DMS 273 (cell line): ENCODE measurements at regions not wholly inside any gene's neighbourhood (a gene's known extent, or its start where the extent isn't known, plus 50 kb on each side); places are given as distances from the start of the nearest gene placed in this dataset.

Source experiments
- DNase-seq: peaks from one replicate; lab custom pipeline; 2025; ENCODE audit not compliant: unreplicated experiment; lab: John Stamatoyannopoulos, UW

DNA sequence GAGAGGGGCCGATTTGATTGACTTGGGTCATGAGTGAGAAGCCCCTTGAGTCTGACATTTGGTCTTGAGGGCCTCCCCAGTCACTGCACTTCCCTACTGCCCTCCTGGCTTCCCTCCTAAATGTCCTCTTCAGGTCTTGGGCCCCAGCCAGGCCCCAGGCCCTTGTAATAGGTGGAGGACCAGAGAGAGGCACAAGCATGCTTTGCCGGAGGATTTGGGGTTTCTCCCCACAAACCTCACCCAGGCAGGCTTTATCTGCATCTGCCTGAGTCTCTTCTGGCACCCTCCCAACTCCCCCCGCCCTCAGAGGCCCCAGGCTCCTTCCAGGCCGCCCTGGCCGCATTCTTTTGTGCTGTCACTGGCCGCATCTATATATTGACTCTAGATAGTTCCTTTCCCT, 270.7 kb downstream of the HAUS1 start:
- DNase-seq, result no peak

DNA sequence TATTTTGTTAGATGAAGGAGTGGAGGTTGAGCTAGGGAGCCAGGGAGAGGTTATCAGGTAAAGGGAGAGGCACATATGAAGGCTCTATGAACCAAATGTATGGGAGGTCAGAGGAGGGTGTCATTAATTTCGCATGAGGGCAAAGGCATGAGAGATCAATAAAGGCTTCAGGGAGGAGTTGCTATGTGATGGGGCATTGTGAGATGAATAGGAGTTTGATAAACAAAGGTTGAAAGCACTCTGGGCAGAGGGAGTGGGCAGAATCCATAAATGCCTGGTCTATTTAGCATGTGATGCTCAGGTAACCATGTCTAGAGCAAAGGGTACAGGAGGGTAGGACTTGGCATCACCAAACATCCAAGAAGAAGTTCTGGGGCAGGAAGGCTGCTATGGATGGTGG, 273.4 kb downstream of the HAUS1 start:
- no peak for DNase-seq

DNA sequence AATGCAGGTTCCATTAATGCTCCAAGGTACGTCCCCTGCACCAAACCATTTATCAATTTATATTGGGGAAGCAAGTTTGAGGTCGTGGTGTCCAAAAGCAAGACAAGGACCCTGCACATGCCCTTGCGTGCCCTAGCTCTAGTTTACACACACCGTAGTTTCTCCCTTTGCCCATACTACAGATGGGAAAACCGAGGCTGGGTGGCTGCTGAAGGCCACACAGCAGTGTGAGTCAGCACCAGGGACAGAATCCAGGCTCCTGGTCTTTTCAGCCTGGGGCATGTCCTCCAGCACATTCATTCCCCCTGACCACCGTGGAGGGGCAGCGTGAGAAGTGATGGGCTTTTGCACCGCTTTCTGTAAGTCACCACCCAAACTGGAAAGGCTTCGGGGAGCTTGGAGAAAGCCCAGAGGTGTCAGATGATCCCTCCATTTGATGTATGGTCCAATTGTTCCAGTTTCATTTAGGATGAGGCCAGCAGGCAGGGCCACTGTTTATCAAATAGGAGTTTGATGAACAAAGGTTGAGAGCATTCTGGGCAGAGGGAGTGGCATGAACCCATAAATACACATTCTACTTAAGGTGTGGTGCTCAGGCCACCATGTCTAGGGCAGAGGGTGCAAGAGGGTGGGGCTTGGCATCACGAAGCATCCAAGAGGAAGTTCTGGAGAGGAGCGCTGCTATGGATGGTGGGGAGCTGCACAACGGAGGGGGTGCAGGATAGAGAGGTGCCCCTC, 274.1 kb downstream of the HAUS1 start:
- DNase-seq, result no peak

DNA sequence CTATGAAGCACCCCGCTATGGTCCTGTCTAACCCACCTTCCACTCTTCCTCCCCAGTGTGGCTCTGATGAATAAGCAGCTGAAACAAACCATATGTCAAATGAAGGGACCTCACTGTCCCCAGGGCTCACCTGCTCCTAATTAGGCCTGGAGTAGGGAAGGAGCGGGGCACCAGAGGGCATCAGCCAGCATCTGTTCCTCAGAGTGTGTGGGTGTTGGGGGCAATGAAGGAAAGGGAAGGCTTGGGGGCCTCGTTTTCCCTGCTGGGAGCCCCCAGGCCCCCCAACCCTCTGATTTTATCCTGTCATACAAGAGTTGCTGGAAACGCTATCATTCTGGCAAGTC, 274.7 kb downstream of the HAUS1 start:
- DNase-seq, result no peak

DNA sequence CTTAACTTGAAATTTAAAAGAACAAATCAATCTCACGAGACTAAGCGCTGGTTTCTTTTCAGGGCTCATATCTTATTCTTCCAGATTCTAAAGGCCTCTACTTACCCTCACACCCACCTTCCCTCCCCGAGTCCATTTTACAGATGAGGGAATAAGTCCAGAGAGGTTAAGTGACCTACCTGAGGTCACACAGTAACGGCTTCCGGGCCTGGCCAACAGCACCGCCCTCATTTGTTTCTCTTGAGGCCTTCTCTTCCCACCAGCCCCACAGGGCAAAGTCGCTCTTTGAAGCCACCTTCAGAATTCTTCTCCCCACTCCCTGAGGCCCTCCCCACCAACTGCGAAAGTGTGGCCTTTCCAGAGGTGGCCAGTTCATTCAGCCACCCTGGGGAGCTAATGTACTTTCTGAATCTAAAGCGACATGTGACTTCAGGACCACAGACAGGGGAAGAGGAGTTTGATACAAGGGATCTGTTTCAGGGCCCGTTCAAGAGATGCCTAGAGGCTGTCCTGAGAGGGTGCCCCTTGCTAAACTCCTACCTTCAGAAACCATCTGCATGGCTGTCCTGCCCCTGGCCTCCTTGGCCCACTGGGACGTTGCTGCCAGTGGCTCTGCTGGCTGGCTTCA, 275.3 kb downstream of the HAUS1 start:
- DNase-seq, result no peak

DNA sequence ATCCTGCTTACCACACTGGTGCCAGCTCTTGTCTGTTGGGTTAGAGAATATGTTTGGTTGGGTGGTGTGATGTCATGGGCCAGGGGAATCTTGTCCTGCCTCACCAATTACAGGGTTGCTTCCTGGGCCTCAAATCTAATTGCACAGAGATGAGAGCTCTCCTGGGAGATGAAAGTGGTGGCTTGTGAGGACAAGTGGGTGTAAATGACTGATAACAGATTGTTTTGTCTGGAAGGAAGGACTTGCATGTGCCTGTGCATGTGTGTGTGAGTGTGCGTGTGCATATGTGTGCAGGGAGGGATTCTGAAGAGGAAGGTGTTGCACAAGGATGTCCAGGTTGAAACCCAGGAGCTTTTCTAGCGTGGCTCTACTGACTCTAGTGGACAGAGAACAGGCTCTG, 271.9 kb downstream of the LOXHD1 start:
- DNase-seq, result no peak

GRCh38 chr18:46386788-46387187, 270.2 kb downstream of the LOXHD1 start:
- DNase-seq, result peak; percentile 40

DNA sequence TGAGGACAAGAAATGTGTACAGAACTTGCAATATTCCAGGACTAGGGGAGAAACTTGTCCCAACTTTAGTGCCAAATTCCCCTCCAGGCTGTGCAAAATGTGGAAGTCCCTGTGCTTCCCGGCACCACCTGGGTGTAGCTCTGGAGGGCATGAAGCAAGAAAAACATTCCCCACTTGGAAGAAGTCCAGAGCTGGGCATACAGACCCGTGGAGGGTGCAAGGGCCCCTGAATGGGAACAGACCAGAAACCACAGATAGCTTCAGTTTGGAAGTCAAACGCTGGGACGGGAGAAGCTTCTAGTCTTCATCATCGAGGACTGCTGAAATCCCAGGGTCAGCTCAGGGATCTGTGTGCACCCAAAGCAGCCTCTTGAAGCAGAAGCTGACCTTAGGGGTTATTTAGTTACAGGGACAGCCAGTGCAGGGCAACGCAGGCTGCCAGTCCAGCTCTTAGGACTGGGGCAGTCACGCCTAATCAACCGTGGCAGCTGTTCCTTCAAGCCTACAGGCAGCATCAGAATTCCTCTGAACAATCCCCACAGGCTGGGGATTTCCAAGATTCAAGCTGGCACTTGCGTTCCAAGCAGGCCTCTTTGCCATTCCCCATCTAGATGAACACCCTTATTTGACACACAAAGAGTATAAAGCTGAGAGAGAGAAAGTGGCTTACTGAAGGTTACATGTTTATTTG, 269.4 kb downstream of the LOXHD1 start:
- peak; percentile 68 for DNase-seq

- no peak for DNase-seq
Observed at GRCh38 chr18:46388286-46388685, 268.7 kb downstream of the LOXHD1 start.

- no peak for DNase-seq
Observed at GRCh38 chr18:46392576-46392975, 264.4 kb downstream of the LOXHD1 start.

DNA sequence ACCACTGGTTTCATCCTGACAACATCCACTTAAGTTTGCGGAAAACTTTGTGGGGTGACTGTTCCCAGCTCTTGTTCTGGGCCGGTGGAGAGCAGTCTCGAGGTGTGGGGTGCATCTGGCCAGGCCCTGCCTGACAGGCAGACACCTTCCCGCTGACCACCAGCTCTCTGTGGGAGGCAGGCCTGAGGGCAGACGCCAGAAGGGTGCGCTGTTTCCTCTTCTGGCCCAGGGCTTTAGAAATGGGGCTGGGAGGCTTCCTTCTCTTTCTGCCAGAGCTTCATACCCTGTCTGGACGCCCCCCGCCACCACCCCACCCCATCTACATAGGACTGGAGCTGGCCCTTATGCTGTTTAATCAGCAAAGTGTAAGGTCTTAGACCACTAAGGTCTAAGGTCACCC, 263.8 kb downstream of the LOXHD1 start:
- DNase-seq, result no peak

- no peak for DNase-seq
Observed at GRCh38 chr18:46393961-46394360, 263.1 kb downstream of the LOXHD1 start.

GRCh38 chr18:46395795-46396194, 261.2 kb downstream of the LOXHD1 start:
- DNase-seq, result no peak

DNA sequence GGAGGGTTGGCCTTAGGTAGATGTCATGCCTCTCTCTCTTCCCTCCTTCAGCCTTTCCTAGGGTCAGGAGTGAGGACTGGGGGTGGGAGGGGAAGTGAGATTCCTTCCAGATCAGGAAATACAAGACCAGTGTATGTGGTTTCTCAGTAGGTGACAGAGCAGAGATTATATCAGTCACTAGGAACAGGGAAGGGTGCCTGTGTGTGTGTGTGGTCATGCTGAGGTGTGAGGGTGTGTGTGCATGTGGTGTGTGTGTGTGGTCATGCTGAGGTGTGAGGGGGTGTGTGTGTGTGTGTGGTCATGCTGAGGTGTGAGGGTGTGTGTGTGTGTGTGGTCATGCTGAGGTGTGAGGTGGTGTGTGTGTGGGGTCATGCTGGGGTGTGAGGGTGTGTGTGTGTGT, 259.8 kb downstream of the LOXHD1 start:
- DNase-seq, result no peak

DNA sequence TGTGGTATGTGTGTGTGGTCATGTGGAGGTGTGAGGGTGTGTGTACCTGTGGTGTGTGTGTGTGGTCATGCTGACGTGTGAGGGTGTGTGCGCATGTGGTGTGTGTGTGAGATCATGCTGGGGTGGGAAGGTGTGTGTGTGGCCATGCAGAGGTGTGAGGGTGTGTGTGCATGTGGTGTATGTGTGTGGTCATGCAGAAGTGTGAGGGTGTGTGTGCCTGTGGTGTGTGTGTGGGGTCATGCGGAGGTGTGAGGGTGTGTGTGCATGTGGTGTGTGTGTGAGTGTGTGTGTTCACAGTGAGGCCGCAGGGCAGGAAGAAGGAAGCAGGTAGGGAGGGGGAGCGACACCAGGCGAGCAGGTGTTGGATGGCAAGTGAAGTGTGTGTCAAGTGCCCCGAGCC, 259.0 kb downstream of the LOXHD1 start:
- no peak for DNase-seq

GRCh38 chr18:46398625-46399024, 258.4 kb downstream of the LOXHD1 start:
- DNase-seq, result peak; percentile 15

DNA sequence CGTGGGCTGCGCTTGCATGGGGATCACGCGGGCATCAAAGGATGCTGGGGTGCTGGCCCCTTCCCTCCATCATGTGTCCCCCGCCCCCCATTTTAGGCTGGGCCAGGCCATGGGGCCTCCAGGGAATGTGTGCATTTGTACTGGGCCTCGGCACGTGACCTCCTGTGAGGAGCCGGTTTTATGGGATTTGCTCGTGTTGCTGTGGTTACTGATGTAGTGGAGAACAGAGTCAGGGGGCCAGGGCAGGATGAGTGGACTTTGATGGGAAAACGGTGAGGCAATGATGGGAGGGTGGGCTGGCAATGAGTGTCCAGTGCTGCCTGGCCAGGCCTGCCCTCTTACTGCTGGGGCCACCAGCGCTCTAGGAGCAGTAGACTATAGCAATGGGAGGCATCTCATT, 257.7 kb downstream of the LOXHD1 start:
- no peak for DNase-seq

- no peak for DNase-seq
Observed at GRCh38 chr18:46400449-46400848, 256.6 kb downstream of the LOXHD1 start.

DNA sequence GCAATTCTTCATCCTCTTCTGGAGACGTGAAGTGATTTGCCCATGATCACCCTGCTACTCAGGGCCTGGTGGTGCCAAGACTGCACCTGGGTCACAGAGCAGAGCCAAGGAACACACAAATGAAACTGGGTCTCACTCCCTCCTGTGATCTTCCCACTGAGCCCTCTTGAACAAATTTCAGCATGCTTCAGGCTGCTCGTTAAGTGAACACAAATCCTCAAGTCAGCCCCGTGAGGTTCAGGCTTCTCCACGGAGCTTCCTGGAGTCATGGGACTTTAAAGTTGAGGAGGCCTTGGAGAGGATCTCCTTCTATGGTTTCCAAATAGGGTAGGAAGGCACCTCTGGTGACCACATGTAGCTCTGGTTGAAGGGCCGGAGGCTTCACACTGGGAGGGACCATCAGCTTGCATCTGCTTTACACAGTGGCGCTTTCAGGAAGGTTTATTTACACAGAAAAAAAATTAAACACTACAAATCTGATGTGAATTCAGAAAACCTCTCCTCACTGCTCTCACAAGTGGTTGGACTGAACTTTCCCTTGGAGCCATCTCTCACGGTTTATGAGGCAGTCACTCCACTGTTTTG, 255.4 kb downstream of the LOXHD1 start:
- DNase-seq, result no peak

DNA sequence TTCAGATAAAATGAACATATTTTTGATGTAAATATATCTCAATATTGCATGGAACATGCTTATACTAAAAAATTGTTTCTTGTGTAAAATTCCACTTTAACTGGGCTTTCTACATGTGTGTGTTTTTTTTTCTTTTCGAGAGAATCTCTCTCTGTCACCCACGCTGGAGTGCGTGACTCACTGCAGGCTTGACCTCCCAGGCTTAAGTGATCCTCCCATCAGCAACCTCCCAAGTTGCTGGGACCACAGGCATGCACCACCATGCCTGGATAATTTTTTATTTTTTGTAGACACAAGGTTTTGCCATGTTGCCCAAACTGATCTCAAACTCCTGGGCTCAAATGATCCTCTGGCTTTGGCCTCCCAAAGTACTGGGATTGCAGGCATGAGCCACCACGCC, 254.6 kb downstream of the LOXHD1 start:
- no peak for DNase-seq

DNA sequence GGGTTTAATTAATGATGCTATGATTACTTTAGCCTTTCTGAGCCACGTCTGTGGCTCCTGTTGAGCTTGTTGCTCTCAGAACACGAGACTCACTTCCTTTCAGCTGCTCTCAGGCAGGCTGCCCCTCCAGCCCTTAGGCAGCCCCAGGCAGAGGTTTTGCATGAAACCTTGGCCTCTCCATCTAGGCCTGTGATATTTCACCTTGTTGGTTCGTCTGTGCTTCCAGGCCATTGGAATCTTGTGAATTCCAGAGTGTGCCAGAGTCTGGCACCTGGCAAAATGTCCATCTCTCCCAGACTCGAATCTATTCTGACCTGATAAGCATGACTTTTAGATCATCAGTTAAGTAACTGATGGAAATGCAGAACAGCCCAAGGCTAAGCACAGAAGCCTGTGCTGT, 254.1 kb downstream of the LOXHD1 start:
- no peak for DNase-seq
